Iris pigment epithelial cell (primary cell): ENCODE measurements at regions not wholly inside any gene's neighbourhood (a gene's known extent, or its start where the extent isn't known, plus 50 kb on each side); places are given as distances from the start of the nearest gene placed in this dataset.
"Not testable (repeated sequence)": the region's sequence is repeated elsewhere in the genome, so short reads cannot be mapped to it uniquely, and the experiment has no call there.

ENCODE experiments used
- DNase-seq: peaks from one replicate; pipeline ENCODE4 v3.0.0-alpha.2; 2011; ENCODE audit warnings: low read depth

- no peak for DNase-seq
These were observed 109.7 kb upstream of the SYT6 start for GRCh38 chr1:114263343-114263742.

- DNase-seq, result no peak
These were observed 108.7 kb upstream of the SYT6 start for GRCh38 chr1:114262337-114262736.

GRCh38 chr1:114260805-114261484, 107.3 kb upstream of the SYT6 start:
- no peak for DNase-seq

- DNase-seq, result no peak
These were observed 106.0 kb upstream of the SYT6 start for GRCh38 chr1:114259511-114260160.

DNA sequence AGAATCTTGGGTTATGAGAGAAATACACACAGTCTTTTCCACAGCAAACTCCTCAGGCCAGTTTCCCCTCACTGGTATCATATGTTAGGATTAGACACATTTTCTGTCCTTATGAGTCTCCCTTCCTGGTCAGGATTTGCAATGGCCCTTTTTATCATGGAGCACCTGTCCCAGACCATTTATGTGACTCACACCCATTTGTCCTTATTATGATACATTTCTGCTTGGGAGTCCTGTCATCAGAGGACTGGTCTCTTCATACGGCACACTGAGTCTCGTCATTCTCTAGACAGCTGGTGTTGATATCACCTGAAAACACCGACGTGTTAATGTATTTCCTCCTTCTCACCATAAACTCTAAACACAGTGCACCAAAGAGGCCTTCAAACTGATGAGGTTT, 105.0 kb upstream of the SYT6 start:
- no peak for DNase-seq

DNA sequence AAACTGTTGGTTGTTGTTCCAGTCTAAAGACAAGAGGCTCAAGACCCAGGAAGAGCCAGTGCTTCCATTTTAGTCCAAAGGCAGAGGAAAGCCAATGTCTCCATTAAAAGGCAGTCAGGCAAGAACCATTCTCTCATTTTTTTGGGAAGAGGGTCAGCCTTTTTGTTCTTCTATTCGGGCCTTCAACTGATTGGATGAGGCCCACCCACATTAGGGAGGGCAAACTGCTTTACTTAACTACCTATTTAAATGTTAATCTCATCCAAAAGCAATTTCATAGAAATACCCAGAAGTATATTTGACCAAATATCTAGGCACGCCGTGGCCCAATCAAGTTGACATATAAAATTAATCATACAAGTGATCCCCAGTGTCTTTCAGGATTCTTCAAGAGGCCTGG, 104.4 kb upstream of the SYT6 start:
- no peak for DNase-seq

DNA sequence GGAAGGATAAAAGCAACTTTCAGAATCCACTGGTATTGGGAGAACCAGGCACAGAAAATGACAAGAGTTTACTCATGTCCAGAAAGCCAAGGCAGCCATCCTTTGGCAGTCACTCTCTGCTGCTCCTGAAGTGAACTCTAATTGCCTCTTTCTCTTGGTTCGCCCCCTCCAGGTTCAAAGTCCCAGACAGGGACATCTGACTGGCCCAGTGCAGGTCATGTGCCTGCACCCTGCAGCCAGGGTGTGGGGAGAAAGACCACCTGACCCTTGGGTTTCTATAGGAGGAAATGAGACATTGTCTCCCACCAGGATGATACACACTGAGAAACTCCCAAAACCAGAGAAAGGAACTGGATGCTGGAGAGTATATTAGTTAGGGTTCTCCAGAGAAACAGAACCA, 103.9 kb upstream of the SYT6 start:
- DNase-seq, result no peak

GRCh38 chr1:114253900-114254299, 100.2 kb upstream of the SYT6 start:
- no peak for DNase-seq

GRCh38 chr1:114251573-114251939, 97.9 kb upstream of the SYT6 start:
- DNase-seq, result no peak

DNA sequence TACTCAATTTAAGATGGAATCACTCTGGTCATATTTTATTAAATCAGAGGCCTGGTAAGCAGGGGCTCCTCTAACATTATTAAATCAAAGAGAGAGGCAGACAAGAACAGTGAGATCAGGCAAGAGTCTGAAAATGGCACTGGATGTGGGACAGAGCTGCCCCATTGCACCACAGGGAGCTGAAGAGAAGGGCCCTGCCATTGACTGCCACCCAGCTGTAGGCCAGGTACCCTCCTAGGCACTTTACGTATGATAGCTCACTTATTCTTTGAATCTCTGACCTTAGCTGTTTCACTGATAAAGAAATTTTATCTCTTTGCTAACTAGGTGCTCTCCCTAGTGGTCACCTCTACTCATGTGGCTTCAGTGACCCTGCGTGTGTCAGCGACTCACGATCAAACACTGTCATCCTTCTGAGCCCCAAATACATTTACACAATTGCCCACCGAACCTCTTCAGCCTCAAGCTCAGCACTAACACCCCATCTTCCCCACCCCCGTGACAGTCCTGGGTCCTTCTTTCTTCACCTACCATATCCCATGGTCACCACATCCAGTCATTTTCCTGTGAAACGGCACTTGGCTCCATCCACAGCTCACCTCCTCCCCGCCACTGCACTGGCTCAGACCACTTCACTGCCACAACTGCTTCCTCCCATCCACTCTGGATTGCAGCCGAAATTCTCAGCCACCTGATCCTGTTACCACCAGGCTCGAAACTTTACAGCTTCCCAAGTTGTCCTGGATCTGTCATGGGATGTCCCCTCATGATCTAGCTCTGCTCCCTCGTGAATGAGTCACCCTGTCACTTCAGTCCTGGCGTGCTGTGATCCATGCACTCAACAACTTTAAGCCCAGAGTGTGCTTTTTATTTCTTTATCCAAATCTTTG, 97.3 kb upstream of the SYT6 start:
- no peak for DNase-seq

GRCh38 chr1:114249691-114250090, 96.0 kb upstream of the SYT6 start:
- no peak for DNase-seq

GRCh38 chr1:114248162-114248561, 94.5 kb upstream of the SYT6 start:
- no peak for DNase-seq

GRCh38 chr1:114242531-114243210, 89.0 kb upstream of the SYT6 start:
- DNase-seq, result not testable (repeated sequence)

GRCh38 chr1:114238053-114238452, 84.4 kb upstream of the SYT6 start:
- no peak for DNase-seq

GRCh38 chr1:114236517-114236916, 82.8 kb upstream of the SYT6 start:
- DNase-seq, result no peak

GRCh38 chr1:114235960-114236359, 82.3 kb upstream of the SYT6 start:
- DNase-seq, result no peak

DNA sequence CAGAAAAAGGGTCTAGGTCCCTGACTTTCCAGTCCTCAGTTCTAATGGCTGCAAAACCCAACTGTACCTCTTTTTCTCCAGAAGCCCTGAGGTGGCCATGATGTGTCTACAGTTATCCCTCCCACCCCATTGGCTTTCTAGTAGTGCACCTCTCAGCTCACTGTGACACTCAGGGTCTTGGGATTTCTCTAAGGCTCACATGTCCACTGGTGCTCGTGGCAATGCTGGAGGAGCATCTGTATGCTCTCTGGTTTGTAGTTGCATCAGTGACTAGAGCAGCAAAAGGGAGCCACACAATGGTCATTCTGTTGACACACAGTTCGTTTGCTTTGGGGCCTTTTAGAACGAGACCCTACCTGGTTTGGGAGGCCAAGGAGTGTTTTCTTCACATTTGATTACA, 81.6 kb upstream of the SYT6 start:
- DNase-seq, result no peak

- no peak for DNase-seq
These were observed 80.9 kb upstream of the SYT6 start for GRCh38 chr1:114234408-114235124.

DNA sequence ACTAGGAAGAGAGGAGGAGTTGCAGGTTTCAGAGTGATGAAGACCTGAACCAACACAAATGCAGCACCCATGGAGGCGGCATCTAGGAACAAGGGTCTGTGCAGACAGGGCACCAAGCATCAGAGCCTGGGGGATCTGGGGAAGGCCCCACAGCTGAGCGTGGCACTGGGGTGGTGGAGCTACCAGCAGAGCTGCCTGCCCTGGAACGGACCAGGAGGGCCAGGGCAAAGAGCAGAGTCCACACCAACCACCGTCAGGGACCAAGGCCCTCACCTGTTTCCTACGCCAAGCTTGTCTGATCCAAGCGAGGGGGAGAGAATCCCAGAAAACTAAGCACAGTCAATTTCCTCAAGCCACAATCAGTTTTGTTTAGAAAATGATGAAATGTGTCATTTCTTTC, 79.0 kb upstream of the SYT6 start:
- no peak for DNase-seq

GRCh38 chr1:114231301-114231700, 77.6 kb upstream of the SYT6 start:
- DNase-seq, result no peak

- no peak for DNase-seq
These were observed 75.7 kb upstream of the SYT6 start for GRCh38 chr1:114229368-114229767.

GRCh38 chr1:114227059-114227458, 73.4 kb upstream of the SYT6 start:
- no peak for DNase-seq
